ENCODE measurements at regions not wholly inside any gene's neighbourhood (a gene's known extent, or its start where the extent isn't known, plus 50 kb on each side); places are given as distances from the start of the nearest gene placed in this dataset.

DNA sequence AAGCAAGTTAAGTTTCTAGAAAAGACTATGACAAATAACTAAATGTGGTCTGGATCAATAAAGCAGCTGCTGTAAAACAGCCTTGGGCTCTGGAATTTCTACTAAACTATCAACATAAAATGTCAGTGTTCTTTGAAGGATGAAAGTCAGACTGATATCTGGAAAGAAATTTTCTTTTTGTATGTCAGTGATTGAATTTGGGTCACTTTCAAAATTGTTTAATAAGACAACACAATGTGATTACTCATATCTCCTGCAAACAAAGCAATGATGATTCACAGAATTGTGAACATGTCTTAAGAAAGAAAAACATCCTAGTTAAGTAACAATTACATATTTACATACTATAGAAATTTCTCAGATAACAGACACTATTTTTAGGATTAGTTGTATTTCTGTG lies 826.4 kb downstream of the PLA2G4A start:
- TF ChIP-seq, protein P1, sequence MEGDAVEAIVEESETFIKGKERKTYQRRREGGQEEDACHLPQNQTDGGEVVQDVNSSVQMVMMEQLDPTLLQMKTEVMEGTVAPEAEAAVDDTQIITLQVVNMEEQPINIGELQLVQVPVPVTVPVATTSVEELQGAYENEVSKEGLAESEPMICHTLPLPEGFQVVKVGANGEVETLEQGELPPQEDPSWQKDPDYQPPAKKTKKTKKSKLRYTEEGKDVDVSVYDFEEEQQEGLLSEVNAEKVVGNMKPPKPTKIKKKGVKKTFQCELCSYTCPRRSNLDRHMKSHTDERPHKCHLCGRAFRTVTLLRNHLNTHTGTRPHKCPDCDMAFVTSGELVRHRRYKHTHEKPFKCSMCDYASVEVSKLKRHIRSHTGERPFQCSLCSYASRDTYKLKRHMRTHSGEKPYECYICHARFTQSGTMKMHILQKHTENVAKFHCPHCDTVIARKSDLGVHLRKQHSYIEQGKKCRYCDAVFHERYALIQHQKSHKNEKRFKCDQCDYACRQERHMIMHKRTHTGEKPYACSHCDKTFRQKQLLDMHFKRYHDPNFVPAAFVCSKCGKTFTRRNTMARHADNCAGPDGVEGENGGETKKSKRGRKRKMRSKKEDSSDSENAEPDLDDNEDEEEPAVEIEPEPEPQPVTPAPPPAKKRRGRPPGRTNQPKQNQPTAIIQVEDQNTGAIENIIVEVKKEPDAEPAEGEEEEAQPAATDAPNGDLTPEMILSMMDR (IDR thresholded peaks at IDR 0.05; ENCODE audit: low read depth, low read length): no peak
- TF ChIP-seq EZH2phosphoT487 (IDR thresholded peaks at IDR 0.05; ENCODE audit: low read depth): no peak

All from OCI-LY3 (cell line).